ENCODE measurements at regions not wholly inside any gene's neighbourhood (a gene's known extent, or its start where the extent isn't known, plus 50 kb on each side); places are given as distances from the start of the nearest gene placed in this dataset.
"Not testable (repeated sequence)": the region's sequence is repeated elsewhere in the genome, so short reads cannot be mapped to it uniquely, and the experiment has no call there.

- H3K27ac ChIP-seq; H3K36me3 ChIP-seq; H3K27me3 ChIP-seq; DNase-seq; intact Hi-C loops (cut with DNase I); H3K4me3 ChIP-seq; H3K9me3 ChIP-seq: not testable (repeated sequence)
- peaks cover 0 to 12% (median 0%) of the 10 kb centered on the region in 3 donors for H3K4me1 ChIP-seq
- no CpG with 5 or more reads among the region's 1 CpG for WGBS, 2 donors
Observed at GRCh38 chr1:83457735-83458248, 541.1 kb downstream of the TTLL7 start.

DNA sequence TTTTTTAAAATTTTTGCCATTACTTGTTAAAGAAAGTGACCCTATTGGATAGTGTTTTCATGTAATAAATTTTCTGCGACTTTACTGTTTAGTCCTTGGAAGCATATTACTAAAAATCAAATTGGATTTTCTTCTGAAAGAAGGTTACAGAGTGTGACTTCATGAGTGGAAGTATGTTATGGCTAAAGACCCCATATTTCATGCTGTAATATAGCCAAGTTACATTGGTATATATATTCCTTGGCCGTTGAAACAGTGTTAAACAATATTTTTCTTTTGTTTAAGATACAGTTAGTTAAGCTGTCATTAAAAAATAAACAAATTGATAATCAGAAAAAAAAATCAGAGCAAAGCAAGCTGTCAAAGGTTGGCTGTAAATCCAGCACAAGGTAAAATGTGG, 541.7 kb downstream of the TTLL7 start:
- H3K36me3 ChIP-seq; H3K9me3 ChIP-seq; H3K27me3 ChIP-seq; H3K27ac ChIP-seq; H3K4me3 ChIP-seq; DNase-seq; intact Hi-C loops (cut with DNase I): not testable (repeated sequence)
- WGBS, 2 donors, result 55 to 64% methylated on average over 2 of the region's 2 CpGs
- H3K4me1 ChIP-seq, result peaks cover 0 to 12% (median 0%) of the 10 kb centered on the region in 3 donors

DNA sequence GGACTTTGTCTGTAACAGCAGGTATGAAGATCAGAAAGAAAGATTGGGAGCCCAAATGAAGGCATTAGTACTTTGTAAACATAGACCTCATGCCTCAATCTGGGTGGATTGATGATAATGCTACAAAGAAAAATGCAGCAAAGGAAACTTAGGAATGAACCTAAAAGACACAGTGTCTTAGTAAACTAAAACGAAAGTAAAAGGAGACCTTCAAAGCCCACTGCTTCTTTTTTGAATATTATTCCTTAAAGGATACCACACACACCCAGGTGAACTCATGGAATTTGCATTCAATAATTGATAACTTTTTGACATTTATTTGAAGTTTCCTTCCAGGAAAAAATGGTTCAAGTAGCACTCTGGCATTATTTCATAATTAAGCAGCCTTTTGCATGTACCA, 543.2 kb downstream of the TTLL7 start:
- H3K9me3 ChIP-seq; intact Hi-C loops (cut with DNase I); DNase-seq; H3K36me3 ChIP-seq; H3K27ac ChIP-seq; H3K4me3 ChIP-seq; H3K27me3 ChIP-seq: not testable (repeated sequence)
- WGBS, 2 donors, result 8 to 16% methylated on average over 1 of the region's 1 CpG
- H3K4me1 ChIP-seq, result peaks cover 0 to 12% (median 0%) of the 10 kb centered on the region in 3 donors

- H3K4me3 ChIP-seq; H3K36me3 ChIP-seq; H3K9me3 ChIP-seq; H3K4me1 ChIP-seq; H3K27ac ChIP-seq; intact Hi-C loops (cut with DNase I); H3K27me3 ChIP-seq; DNase-seq: not testable (repeated sequence)
- 79 to 83% methylated on average over 2 of the region's 3 CpGs for WGBS, 2 donors
Observed at GRCh38 chr1:83445873-83446272, 553.1 kb downstream of the TTLL7 start.

- H3K27me3 ChIP-seq; H3K9me3 ChIP-seq; H3K36me3 ChIP-seq; H3K4me3 ChIP-seq; H3K27ac ChIP-seq; intact Hi-C loops (cut with DNase I); H3K4me1 ChIP-seq; DNase-seq: not testable (repeated sequence)
- 85 to 88% methylated on average over 2 of the region's 3 CpGs for WGBS, 2 donors
Observed at GRCh38 chr1:83442412-83442811, 556.5 kb downstream of the TTLL7 start.

DNA sequence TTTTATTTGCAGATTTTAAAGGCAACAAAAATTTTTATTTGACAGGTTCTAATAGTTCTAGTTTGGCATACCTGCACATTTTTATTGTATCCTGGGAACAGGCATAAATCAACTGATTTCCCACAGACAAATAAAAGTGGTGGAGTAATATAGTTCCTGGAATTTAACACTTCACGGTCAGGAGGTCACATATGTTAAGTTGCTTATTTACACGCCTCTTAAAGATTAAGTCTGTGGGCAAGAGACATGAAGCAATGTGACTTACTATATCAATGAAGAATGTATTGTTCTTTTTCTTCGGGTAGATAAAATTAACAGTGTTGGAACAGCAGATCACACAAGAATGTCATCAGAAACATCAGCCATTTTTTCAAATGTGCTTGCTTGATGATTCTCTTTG, 558.3 kb downstream of the TTLL7 start:
- H3K27ac ChIP-seq; H3K4me1 ChIP-seq; H3K36me3 ChIP-seq; H3K4me3 ChIP-seq; H3K9me3 ChIP-seq; H3K27me3 ChIP-seq; intact Hi-C loops (cut with DNase I); DNase-seq: not testable (repeated sequence)
- WGBS, 2 donors, result 79 to 80% methylated on average over 2 to 3 of the region's 3 CpGs

DNA sequence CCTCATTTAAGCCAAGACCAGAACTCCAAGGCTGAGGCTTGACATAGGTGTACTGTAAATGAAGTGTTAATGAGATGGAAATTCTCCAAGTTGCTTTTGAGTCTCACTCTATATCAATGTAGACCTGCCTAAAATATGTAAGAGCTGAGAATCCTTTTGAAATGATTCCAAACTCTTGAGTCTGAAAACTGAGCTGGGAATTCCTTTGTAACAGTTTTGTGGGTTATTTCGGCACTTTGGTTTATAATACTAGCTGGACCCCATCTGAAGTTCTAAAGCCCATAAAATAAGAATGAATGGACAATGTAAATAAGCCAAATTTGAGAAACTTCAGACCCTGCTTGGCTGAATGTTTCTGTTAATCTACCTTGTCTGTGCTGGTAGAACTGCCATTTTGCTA, 558.9 kb downstream of the TTLL7 start:
- H3K27ac ChIP-seq; H3K27me3 ChIP-seq; H3K36me3 ChIP-seq; DNase-seq; H3K4me3 ChIP-seq; intact Hi-C loops (cut with DNase I); H3K4me1 ChIP-seq; H3K9me3 ChIP-seq: not testable (repeated sequence)
- 67 to 82% methylated on average over 1 of the region's 1 CpG for WGBS, 2 donors

GRCh38 chr1:83438316-83438715, 560.6 kb downstream of the TTLL7 start:
- H3K27ac ChIP-seq; intact Hi-C loops (cut with DNase I); H3K9me3 ChIP-seq; H3K27me3 ChIP-seq; H3K36me3 ChIP-seq; H3K4me3 ChIP-seq; DNase-seq; H3K4me1 ChIP-seq: not testable (repeated sequence)
- WGBS, 2 donors, result 80 to 93% methylated on average over 1 of the region's 1 CpG

GRCh38 chr1:83435336-83435735, 563.6 kb downstream of the TTLL7 start:
- H3K4me1 ChIP-seq; DNase-seq; H3K27ac ChIP-seq; H3K27me3 ChIP-seq; H3K36me3 ChIP-seq; intact Hi-C loops (cut with DNase I); H3K9me3 ChIP-seq; H3K4me3 ChIP-seq: not testable (repeated sequence)
- 65 to 77% methylated on average over 2 of the region's 2 CpGs for WGBS, 2 donors

DNA sequence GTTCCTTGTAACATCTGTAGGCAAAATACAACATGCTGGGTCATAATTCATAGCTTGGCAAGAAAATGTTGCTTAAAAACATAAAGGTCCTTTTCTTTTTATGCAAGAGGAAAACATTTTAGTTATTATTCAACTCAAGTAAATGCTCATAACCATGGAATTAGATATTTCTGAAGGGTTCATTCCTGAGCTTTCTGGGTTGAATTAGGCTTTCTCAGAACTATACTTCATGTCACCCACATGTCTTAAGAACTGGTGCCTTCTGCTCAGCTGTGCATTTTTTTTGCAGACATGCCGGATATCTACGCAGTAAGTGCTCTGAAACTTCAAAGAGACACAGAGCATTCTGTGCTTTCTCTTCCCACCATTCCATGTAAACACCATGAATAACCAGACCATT, 571.4 kb downstream of the TTLL7 start:
- H3K4me1 ChIP-seq; intact Hi-C loops (cut with DNase I); H3K36me3 ChIP-seq; DNase-seq; H3K9me3 ChIP-seq; H3K4me3 ChIP-seq; H3K27me3 ChIP-seq; H3K27ac ChIP-seq: not testable (repeated sequence)
- WGBS, 2 donors, result 74 to 90% methylated on average over 2 of the region's 2 CpGs

GRCh38 chr1:83423382-83423781, 575.5 kb downstream of the TTLL7 start:
- WGBS, 2 donors, result 85 to 86% methylated on average over 5 to 6 of the region's 6 CpGs
- H3K4me3 ChIP-seq; H3K27me3 ChIP-seq; intact Hi-C loops (cut with DNase I); H3K27ac ChIP-seq; H3K4me1 ChIP-seq; H3K9me3 ChIP-seq; H3K36me3 ChIP-seq; DNase-seq: not testable (repeated sequence)
